GM19328 (cell line): ENCODE measurements at regions not wholly inside any gene's neighbourhood (a gene's known extent, or its start where the extent isn't known, plus 50 kb on each side); places are given as distances from the start of the nearest gene placed in this dataset.
"Not testable (repeated sequence)": the region's sequence is repeated elsewhere in the genome, so short reads cannot be mapped to it uniquely, and the experiment has no call there.

Experiments used
- ATAC-seq: cut with Tn5 transposase; IDR thresholded peaks from one replicate; pipeline ENCODE4 v1.9.1; 2021; ENCODE audit warnings: mild to moderate bottlenecking, moderate library complexity; ENCODE audit not compliant: unreplicated experiment

DNA sequence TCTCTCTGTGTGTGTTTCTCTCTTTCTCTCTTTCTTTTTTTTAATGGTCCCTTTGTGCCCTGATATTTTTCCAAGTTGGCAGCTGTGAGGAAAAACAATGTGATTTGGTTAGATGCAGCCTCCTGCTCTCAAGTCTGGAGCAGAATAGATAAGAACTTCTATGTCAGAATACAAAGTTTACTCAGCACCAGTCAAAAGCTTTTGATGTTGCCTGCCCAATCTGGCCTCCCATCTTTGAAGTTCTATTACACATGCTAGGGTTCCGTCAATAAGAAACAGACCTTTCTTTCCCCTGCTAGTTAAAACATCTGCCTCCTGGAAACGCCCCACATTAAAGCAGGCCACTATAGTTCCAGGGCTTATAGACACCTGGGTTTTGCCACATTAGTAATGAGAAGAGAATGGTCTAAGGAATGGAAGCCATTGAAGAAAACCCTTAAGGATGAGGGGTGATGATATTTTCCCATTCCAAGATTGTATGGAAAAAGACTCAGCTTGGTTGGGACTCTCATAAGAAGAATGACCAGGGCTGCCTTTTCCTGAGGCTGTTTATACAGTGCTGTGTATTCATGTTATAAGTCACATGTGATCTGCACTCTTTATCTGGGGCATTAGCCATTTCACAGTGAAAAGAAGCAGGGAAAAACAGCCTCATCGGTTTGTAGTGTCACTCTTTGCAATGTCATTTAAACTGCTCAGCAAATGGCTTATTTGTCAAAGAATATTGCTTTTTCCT, 414.7 kb upstream of the PROX1 start:
- no peak for ATAC-seq

DNA sequence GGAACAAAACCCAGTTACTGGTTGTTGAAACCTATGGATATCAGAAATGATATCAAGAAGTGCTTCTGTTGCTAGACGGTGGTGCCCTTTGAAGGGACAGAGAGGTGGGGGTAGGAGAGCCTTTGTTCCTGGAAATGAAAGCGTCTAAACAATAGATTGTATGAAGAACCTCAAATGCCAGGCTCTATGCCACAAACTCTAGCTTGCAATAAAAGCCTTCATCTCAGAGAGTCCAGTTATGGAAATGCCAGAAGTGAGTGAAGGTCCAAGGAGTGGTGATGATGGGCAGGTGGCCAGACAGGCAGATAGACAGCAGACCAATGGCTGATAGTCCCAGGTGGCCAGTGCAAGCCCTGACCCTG, 414.1 kb upstream of the PROX1 start:
- no peak for ATAC-seq

DNA sequence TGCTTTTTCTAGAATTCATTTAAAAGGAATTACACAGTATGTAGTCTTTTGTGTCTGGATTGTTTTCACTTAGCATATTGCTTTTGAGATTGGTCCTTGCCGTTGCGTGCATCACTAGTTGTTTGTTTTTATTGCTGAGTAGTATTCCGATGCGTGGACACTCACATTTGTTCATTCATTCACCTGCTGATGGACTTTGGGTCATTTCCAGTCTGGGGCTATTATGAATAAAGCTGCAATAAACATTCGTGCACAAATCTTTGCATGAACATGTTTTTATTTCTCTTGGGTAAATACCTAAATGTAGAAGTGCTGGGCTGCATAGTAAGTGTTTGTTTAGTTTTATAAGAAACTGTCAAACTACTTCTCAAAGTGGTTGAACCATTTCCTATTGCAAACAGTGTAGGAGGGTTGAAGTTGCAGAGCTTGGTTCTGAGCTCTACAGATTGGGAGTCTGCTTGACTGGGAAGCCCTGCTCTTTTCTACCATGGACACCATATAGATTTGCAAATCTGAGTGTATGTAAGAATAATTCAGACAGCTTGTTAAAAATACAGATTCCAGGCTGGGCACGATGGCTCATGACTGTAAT, 404.7 kb upstream of the PROX1 start:
- ATAC-seq, result no peak

DNA sequence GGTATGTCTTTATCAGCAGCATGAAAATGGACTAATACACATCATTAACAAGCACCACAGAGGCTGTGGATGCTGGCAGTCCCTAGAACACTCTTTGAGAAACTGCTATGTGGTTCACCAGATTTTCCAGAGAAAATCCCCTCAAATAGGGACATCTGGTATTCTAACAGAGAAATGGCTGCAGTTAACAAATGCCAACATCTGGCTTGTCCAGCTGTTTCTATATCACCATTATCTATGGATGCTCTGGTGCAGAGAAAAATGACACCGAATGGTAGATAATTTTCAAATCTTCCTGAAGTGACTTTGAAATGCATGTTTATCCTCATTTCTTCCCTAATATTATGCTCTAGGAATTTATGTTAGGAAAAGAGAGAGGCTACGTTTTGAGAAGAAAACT, 403.5 kb upstream of the PROX1 start:
- no peak for ATAC-seq

DNA sequence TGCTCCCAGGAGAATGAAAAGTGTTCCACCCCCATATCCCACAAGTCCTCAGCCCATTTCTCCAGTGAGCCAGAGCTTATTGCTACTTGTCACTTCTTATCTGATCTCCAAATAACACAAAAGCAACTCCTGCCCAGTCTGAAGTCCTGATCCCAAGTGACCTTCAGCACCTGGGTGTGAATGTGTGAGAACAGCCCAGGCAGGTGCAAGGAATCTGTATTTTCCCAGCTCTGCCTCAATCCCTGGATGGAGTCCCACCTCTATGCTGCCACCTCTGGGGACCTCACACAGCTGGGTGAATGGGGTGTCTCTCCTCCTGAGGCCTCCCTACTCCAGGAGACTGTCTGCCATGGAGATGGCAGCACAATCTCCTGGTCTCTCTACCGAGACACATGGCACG, 402.4 kb upstream of the PROX1 start:
- no peak for ATAC-seq

DNA sequence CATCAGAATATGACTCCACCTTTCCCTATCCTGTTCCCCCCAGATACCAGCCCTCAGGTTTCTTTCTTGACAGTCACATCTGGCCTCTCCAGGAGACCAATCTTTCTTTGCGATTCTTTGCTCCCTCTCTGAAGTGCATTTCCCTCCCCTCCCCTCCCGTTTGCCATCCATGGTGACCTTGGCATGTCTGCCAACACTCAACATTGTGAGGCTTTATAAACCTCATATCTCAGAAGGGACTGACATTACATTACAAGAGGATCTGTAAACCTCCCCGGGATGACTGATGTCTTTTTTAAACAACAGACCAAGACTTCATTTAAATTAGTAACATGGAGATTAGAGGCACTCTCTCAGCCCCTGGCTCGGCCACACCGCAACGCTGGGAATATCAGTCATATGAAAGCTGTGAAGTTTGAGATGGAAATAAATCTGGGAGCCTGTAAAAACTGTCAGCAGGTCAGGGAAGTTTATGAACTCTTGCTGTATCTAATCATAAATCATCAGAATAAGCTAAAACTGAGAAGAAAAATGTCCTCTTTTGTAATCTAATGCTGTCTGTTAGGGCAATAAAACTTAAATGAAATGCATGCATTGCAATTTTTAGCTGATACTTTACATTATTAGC, 401.7 kb upstream of the PROX1 start:
- no peak for ATAC-seq

DNA sequence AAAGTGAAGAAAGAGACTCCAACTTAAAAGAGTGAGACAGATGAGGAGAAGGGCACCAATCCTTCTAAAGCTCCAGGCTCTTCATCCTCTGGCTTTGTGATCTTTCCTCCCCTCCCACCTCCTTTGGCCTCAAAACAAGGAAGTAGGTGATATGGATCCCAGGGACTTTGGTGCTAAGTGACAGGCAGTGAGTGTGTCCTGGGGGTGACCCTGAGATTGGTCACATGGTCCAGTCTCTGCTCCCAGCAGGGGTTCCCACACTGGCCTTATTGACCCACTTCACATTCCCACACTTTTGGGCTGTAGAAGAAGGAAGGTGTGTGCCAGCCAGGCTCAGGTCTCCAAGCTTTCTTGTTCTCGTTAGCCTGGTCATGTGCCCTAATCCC, 401.2 kb upstream of the PROX1 start:
- no peak for ATAC-seq

DNA sequence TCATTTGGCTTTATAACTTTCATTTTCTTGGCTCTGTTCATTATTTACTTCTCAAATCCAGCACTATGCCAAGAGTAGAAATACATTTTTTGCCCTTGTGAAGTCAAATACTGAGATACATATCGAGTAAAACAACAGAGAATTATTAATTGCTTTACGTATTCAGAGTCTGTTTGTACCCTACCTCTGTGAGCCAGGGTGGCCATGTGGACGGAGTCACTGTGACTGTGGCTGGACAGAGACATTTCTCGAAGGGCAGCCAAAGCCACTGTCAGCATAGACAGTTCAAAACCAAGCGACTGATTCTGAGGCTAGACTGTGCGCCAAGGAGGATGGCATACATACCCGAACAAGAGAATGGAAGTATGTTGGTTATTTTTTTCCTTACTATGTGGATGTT, 391.0 kb upstream of the PROX1 start:
- no peak for ATAC-seq

DNA sequence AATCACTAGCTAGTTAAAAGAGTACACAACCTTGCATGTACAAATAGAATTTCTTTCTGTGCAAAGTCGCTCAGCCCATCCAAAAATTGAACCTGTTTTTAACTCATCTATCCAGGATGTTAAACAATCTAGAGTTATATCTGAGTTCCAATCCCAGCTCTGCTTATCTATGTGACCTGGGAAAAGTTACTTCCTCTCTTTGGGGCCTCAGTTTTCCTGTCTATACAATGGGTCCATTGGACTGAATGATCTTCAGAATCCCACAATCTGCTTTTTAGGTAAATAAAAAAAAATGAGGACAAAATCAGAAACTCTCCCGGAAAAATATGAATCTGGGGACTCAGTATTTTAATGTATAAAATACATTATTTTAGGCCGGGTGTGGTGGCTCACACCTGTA, 389.5 kb upstream of the PROX1 start:
- no peak for ATAC-seq

DNA sequence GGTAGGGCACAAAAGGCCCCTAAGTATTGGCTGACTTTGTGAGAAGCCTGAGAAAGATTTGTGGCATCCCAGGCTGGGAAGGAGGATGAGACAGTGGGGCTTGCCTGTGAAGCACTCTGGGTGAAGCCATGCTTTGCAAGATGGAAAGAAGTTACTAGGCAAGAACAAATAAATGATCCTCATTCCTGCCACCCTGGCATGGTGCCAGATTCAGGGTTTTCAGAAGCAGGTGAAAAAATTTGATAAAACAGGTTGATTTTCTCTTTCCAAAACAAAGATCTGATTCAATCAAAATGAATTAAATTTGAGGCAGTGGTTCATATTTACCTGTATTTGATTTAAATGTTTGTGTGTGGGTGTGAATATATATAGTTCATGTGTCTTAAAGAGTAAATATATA, 386.9 kb upstream of the PROX1 start:
- ATAC-seq, result no peak

DNA sequence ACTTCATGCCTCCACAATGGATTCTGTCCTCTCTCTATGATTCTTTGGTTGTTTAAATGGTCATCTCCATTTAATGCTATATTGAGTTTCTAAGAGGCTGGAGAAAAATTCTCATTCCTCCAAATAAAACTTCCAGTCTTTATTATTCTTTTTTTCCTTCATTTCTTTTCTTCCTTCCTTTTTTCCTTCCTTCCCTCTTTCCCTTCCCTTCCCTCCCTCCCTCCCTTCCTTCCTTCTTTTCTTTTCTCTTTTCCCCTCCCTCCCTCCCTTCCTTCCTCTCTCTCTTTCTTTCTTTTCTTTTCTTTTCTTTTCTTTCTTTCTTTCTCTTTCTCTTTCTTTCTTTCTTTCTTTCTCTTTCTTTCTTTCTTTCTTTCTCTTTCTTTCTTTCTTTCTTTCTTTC, 386.1 kb upstream of the PROX1 start:
- not testable (repeated sequence) for ATAC-seq

DNA sequence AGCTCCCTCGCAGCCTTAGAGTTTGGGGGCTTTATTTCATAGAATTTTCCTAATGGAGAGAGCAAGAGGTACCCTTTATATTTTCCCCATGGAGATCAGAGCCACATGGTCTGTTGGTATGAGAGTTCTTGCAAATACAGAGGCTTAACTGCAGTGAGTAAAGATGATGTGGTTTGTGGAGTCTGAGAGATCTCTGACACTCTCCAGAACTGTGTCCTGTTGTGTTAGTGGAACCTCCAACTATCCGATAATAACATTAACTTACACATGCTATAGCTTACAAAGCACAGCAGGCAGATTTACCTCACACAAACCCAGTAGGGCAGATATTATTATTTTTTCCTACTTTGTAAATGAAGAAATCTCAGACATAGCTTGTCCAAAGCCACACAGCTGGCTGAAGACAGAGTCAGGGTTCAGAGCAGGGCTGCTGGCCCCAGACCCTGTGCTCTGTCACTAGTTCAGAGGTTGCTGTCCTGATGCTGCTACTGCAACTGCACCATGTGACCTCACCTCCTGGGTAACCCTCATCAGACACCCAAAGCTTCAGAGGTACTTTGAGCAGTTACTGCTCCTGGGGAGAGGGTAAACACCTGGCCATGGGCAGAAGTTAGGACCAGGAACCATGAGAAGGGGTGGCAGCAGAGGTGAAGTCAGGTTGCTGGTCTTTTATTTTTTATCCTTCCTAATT, 384.8 kb upstream of the PROX1 start:
- ATAC-seq, result no peak

DNA sequence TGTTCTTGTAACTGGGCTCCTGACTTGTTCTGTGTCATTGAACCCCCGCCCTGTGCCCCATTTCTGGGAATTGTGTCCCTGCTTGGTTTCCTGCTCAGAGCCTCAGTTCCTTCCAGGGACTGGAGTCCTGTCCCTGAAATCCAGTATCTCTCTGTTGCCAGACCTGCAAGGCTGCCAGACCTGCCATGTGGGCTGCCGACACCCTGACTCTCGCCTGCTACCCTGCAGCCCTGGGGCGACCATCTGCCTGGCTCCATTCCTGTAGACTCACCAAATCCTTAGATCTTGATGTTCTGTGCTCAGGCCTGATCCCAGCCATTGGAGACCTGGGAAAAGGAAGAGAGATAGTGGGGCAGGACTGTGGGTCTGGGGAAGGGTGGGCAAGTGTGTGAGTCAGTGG, 383.3 kb upstream of the PROX1 start:
- ATAC-seq, result no peak

DNA sequence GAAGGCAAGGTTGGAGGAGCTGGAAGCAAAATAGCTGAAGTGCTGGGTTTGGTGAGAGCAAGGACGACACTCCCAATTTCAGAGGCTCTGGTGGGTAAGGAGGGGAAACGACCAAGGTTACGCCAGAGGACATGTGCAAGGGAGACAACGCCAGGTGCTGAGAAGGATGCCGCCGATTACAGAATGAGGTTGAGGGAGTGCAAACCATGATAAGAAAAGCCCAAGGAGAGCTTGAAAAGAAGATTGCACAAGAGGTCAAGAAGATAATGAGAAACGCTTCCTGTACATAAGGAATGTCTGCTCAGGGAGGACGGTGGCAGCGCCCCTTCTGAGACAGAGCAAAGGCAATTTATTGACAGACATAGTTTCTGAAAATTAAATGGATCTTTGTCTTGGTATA, 382.0 kb upstream of the PROX1 start:
- no peak for ATAC-seq

DNA sequence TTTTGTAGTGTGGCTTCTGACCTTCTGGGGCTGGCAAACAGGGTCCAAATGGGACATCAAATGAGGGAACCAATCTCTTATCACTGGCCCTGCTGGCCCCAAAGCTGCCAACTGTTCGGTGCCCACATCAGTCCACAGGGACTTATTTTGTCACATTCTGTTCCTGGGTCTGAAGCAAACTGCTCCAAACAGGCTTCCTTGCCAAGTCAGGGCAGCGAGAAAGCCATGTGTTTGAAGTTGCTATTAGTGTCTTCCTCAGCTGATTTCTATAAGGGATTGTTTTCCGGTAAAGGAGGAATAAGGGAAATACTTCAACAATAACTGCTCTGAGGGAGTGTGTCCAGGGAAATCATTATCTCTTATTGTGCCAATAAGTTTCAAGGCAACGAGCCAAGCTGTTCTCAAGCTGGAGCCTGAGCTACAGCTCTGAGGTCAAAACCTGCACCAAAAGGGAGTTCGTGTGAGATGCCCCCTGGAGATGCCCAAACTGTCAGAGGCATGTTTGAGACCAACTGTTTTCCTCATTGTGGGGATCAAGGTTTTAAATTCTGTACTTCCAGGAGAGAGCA, 381.4 kb upstream of the PROX1 start:
- ATAC-seq, result no peak

DNA sequence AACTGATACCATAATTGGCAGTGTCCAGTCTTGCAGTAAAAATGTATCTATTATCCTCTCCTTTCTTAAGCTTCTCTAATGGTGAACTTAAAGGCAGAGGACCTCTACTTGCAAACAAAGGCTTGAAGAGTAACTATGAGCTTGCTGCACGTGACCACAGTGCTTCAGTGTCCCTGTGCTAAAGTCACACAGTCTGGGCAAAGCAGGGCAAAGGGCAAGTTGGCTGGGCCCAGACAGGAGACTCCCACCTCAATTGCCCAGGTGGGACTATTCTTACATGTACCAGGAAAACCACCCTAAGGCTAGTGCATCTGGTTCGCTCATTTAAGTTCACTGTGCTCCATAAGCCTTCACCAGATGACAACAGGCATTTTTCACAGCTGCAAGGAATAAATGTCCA, 374.2 kb upstream of the PROX1 start:
- no peak for ATAC-seq

DNA sequence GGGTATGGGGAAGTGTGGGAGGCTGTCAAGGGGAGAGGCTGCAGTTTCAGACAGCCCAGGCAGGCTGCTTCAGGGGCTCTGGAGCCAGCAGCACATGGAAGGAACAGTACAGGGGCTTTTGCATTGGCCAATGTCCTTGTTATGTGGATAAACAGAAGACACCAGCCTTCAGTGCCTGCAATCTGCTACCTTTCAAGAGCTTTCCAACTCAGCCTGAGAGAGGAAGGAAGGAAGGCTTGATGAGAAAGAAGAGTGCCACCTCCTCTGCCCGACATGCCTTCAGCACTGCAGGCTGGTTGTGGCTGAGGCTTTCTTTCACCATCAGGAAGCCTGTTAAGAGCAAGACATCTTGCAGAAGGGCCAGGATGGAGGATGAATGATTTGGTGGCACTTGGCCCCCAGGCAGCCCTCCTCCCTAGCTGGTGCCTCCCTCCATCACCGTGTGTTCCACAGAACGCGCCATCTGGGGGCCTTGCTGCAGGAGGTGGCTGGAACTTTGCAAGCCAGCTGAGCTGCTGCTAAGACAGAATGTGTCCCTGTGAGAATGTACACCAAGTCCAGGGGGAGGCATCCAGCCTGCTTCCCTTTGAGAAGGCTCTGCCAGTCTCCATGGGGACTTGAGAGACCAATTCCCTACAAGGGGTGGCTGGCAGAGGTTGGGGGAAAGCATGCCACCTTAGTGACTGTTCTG, 372.4 kb upstream of the PROX1 start:
- ATAC-seq, result no peak

DNA sequence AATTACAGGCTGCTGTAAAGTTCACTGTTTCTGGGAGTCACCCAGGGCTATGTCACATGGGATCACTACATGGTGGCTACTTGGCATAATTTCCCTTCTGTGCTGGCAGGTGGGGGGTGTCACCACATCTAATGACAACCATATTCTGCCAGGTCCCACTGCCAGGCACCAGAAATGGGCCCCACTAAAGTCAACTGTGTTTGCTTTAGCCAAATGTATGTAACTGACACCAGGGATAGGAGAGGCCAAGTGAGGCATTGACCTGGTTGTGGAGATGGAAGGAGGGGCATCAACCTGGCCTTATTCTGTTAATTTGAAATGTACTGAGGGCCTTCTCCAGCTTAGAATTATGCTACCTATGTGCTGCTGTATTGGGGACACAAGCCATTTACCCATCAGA, 370.6 kb upstream of the PROX1 start:
- no peak for ATAC-seq

DNA sequence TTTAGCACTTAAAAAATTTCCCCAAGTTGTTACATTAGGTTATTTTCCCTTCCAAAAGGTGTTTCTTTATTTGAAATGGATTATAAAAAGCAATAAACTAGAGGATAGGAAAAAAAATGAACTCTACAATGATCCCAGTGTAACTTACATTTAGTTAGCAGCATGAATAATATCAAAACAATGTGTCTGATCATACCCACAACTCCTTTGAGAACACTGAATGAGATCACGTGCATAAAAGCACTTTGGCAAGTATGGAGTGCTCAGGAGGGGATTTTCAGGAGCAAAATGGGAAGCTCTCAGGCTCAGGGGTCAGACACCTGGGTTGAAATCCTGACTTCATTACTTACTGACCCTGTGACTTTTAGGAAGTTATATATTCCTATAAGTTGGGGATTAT, 369.7 kb upstream of the PROX1 start:
- no peak for ATAC-seq

DNA sequence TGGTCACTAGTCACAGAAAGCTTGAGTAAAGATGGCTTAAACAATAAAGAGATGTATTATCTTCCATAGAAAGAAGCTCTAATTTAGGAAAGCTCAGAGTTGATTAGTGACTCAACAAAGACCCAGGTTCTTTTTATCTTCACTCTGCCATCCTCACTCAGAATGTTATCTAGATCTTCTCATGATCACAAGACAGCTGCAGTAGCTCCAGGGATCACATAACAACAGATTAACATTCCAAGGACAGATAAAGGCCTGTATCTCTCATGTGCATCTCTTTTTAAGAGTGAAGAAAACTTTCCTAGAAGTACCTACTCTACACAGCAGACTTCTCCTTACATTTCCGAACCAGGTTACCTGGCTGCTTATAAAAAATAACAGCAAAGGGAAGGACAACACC, 368.7 kb upstream of the PROX1 start:
- no peak for ATAC-seq

DNA sequence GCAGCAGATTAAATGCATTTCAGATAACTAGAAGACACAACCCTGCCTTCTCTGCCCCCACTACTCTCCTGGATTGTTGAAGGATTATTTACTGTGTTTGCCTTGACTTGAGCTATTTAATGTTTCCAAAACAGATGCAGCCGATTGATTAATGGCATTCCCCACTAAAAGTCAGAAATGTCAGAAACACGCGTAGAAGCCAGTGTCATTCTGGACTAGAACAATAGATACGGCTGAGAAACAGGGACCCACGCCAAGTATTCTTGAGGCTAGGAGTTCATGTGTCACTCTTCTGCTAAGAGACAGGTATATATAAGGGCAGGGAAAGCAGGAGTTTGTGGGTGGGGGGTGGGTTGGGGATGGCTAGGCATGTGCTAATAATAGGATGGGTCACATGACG, 366.7 kb upstream of the PROX1 start:
- ATAC-seq, result no peak
